DOHH2 (cell line): ENCODE measurements at regions not wholly inside any gene's neighbourhood (a gene's known extent, or its start where the extent isn't known, plus 50 kb on each side); places are given as distances from the start of the nearest gene placed in this dataset.

ENCODE experiments used
- H3F3A ChIP-seq: fragments of 200-600 bp; sonication (generic), shearing (Covaris generic); 2 replicates; pipeline ENCODE4 v1.6.0; 2016; ENCODE audit warnings: antibody characterized with exemption, mild to moderate bottlenecking; ENCODE audit not compliant: control insufficient read depth, insufficient read depth
- H3K27ac ChIP-seq: fragments of 200-600 bp; sonication (generic); 2 replicates; pipeline ENCODE4 v1.5.1; 2014; ENCODE audit warnings: low read depth, mild to moderate bottlenecking, low read length, moderate library complexity
- H3K27me3 ChIP-seq: fragments of 200-600 bp; sonication (generic); 2 replicates; pipeline ENCODE4 v1.6.1; 2014; ENCODE audit warnings: mild to moderate bottlenecking, low read length, mixed read lengths; ENCODE audit not compliant: control insufficient read depth
- H3K36me3 ChIP-seq: fragments of 200-600 bp; sonication (generic); 2 replicates; pipeline ENCODE4 v1.6.1; 2014; ENCODE audit warnings: mild to moderate bottlenecking, low read length, moderate library complexity, mixed read lengths; ENCODE audit not compliant: control insufficient read depth
- H3K4me1 ChIP-seq: fragments of 200-600 bp; sonication (generic); 2 replicates; pipeline ENCODE4 v1.6.1; 2014; ENCODE audit warnings: mild to moderate bottlenecking, low read length, mixed read lengths; ENCODE audit not compliant: control insufficient read depth
- H3K4me2 ChIP-seq: fragments of 200-600 bp; sonication (generic); 2 replicates; pipeline ENCODE4 v1.6.0; 2014; ENCODE audit warnings: mild to moderate bottlenecking, low read length, moderate library complexity
- H3K4me3 ChIP-seq: fragments of 200-600 bp; sonication (generic); 2 replicates; pipeline ENCODE4 v1.5.1; 2014; ENCODE audit warnings: mild to moderate bottlenecking, low read length, mixed read lengths
- H3K79me2 ChIP-seq: fragments of 200-600 bp; sonication (generic); 2 replicates; pipeline ENCODE4 v1.6.1; 2014; ENCODE audit warnings: mild to moderate bottlenecking, low read length, mixed read lengths; ENCODE audit not compliant: control insufficient read depth
- H3K9me2 ChIP-seq: fragments of 200-600 bp; sonication (generic); replicated peaks from 2 replicates; pipeline ENCODE4 v1.6.1; 2014; ENCODE audit warnings: mild to moderate bottlenecking, low read length, mixed read lengths; ENCODE audit not compliant: control insufficient read depth
- H3K9me3 ChIP-seq: fragments of 200-600 bp; sonication (generic); 2 replicates; pipeline ENCODE4 v1.6.1; 2014; ENCODE audit warnings: antibody characterized with exemption, low read length, mixed read lengths; ENCODE audit not compliant: control insufficient read depth, insufficient read depth
- H4K20me1 ChIP-seq: fragments of 200-600 bp; sonication (generic); 2 replicates; pipeline ENCODE4 v1.6.0; 2014; ENCODE audit warnings: low read depth, mild to moderate bottlenecking, antibody characterized with exemption, low read length, moderate library complexity; ENCODE audit not compliant: control insufficient read depth, insufficient read depth
- CTCF ChIP-seq: fragments of 200-600 bp; sonication (generic); IDR thresholded peaks from one replicate; pipeline ENCODE4 v1.5.1; 2014; ENCODE audit warnings: antibody characterized with exemption, mild to moderate bottlenecking, low read depth, low read length; ENCODE audit not compliant: poor library complexity, severe bottlenecking
- EZH2phosphoT487 ChIP-seq: fragments of 200-600 bp; sonication (generic); IDR thresholded peaks from 2 replicates; pipeline ENCODE4 v1.6.1; 2017; ENCODE audit warnings: borderline replicate concordance, mild to moderate bottlenecking, antibody characterized with exemption, low read length, moderate library complexity, mixed read lengths

- TF ChIP-seq EZH2phosphoT487 (no peak), CTCF (no peak)
- Histone ChIP-seq H3K27ac (no peak overlapping the region), H4K20me1 (no peaks in the 10 kb centered on the region), H3K36me3 (no peaks in the 10 kb centered on the region), H3F3A (no peaks in the 10 kb centered on the region), H3K9me2 (no peaks in the 10 kb centered on the region), H3K27me3 (no peaks in the 10 kb centered on the region), H3K79me2 (no peaks in the 10 kb centered on the region), H3K9me3 (no peaks in the 10 kb centered on the region), H3K4me3 (no peak overlapping the region), H3K4me1 (no peaks in the 10 kb centered on the region), H3K4me2 (no peak overlapping the region)
Measured at GRCh38 chr11:92667486-92668152, 301.8 kb upstream of the MTNR1B start.

- Histone ChIP-seq H3K27ac (no peak overlapping the region), H3K9me2 (no peaks in the 10 kb centered on the region)
- TF ChIP-seq EZH2phosphoT487, result no peak
- no peak for TF ChIP-seq CTCF
Measured at GRCh38 chr11:92670308-92670890, 299.1 kb upstream of the MTNR1B start.

GRCh38 chr11:92671081-92671480, 298.4 kb upstream of the MTNR1B start:
- Histone ChIP-seq H3K27ac (no peak overlapping the region), H3K27me3 (no peaks in the 10 kb centered on the region), H3K36me3 (no peaks in the 10 kb centered on the region), H3K4me3 (no peak overlapping the region), H3K9me3 (no peaks in the 10 kb centered on the region), H3K4me1 (no peaks in the 10 kb centered on the region), H4K20me1 (no peaks in the 10 kb centered on the region), H3K9me2 (no peaks in the 10 kb centered on the region), H3K4me2 (no peak overlapping the region), H3K79me2 (no peaks in the 10 kb centered on the region), H3F3A (no peaks in the 10 kb centered on the region)
- TF ChIP-seq CTCF (no peak), EZH2phosphoT487 (no peak)

More at GRCh38 chr11:92670308-92670890, 299.1 kb upstream of the MTNR1B start:
- Histone ChIP-seq H3K9me3 (no peaks in the 10 kb centered on the region), H3K36me3 (no peaks in the 10 kb centered on the region), H3K4me3 (no peak overlapping the region), H3K4me2 (no peak overlapping the region), H3F3A (no peaks in the 10 kb centered on the region), H4K20me1 (no peaks in the 10 kb centered on the region), H3K4me1 (no peaks in the 10 kb centered on the region), H3K27me3 (no peaks in the 10 kb centered on the region), H3K79me2 (no peaks in the 10 kb centered on the region)
